NCI-H345 (cell line): ENCODE measurements at regions not wholly inside any gene's neighbourhood (a gene's known extent, or its start where the extent isn't known, plus 50 kb on each side); places are given as distances from the start of the nearest gene placed in this dataset.

Experiments
- DNase-seq: peaks from one replicate; lab custom pipeline; 2025; lab: John Stamatoyannopoulos, UW

DNA sequence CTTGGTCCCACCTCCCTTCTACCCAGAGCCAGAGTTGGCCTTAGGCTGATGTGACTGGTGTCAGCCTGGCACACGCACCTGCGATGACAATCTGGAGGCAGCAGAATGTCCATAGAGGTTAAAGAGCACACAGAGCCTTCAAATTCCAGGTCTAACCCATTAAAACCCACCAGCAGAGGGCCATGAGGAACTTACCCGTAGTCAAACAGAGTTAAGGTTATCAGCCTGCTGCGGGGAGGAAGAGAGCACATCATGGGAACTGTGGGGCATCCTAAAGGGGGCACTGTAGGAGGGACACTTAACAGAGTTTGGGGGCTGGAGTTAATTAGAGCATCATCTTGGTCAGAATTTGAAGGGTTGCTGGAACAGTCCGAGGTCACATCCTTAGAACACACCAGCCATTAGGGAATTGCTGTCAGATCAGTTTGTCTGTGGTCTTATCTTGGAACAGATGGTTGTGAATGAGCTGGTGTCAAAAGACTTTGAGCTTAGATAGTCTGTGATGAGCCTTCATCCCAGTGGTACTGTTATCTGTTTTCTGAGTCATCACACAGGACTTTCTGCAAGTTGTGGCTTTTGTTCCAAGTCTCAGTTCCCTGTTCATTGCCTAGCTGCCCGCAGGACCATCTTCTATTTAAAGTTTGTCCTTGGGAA, 248.6 kb downstream of the LOXHD1 start:
- DNase-seq: no peak

DNA sequence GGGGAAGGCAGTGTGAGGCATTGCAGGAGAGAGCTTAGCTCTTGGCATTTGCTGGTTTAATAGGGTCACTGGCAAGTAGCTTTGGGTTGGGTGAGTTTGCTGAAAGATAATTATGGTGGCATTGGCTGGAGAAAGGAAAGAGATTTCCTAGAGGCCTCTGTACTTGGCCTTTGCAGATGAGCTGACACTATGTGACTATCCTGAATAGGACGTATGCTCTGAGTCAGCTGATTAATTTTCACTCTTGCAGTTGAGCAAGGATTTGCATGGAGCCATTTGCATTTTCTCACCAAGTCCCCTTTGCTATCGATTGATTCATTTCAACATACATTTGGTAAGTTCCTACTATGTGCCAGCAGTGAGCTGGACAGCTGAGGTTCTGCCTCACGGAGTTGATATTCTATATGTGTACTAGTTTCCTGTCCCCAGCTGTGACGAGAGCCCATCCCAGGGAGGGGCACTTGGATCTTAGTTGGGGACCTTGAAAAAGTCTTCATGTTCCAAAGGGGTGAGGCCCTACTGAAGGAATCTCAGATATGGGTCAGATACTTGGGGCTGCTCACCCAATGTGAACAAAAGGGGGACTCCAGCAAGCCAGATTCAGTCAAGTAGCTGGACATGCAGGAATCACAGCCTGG, 245.7 kb downstream of the LOXHD1 start:
- no peak for DNase-seq

- DNase-seq: peak; percentile 63
These were observed 244.9 kb downstream of the LOXHD1 start for GRCh38 chr18:46411867-46412690.

- peak; percentile 72 for DNase-seq
These were observed 244.1 kb downstream of the LOXHD1 start for GRCh38 chr18:46412916-46413315.

- peak; percentile 84 for DNase-seq
These were observed 243.3 kb downstream of the LOXHD1 start for GRCh38 chr18:46413684-46414083.

DNA sequence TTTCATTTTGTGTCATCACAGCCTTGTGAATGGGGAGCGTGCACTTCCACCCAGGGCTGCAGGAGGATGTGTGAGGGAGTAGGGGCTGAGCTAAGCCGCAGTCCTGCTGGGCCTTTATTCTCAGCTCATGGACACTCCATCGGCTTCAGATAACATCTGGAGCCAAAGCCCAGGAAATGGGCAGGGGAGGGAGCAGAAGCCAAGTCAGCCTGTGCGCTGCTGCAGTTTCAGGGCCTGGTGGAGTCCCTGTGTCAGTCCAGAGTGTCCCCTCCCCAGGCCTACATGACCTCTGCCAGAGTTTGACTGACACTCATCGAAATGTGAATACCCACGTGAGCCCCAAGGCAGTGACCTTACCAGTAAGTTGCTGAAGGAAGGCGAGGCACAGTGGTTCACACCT, 242.2 kb downstream of the LOXHD1 start:
- DNase-seq: no peak

GRCh38 chr18:46415532-46416252, 241.3 kb downstream of the LOXHD1 start:
- DNase-seq: no peak

- DNase-seq: peak; percentile 45
These were observed 240.0 kb downstream of the LOXHD1 start for GRCh38 chr18:46416706-46417638.

DNA sequence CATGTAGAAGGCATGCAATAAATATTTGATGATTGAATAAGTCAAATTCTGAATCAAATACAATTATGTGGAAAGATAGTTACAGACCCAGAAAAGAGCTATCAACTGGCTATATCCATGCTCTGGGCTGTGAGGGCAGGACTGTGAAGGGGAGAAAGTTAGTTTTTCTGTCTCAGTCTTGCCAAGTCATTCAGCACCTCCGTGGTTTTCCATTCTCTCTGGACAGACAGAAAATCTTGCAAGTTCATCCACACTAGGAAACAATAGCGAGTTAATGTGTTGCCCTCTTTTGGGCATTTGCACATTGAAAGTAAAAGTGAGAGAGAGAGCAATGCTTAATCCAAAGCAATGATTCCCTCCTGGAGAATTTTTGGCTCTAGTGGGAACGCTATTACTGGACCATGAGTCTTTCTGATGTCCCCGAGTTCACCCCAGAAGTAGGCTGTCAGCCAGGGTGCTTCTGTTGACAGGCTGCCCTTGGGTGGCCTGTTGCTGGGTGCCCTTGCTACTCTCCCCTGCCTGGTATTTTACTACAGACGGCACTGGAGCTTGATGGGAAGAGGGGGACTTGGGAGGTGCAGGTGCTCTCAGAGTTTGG, 238.3 kb downstream of the LOXHD1 start:
- DNase-seq: no peak

DNA sequence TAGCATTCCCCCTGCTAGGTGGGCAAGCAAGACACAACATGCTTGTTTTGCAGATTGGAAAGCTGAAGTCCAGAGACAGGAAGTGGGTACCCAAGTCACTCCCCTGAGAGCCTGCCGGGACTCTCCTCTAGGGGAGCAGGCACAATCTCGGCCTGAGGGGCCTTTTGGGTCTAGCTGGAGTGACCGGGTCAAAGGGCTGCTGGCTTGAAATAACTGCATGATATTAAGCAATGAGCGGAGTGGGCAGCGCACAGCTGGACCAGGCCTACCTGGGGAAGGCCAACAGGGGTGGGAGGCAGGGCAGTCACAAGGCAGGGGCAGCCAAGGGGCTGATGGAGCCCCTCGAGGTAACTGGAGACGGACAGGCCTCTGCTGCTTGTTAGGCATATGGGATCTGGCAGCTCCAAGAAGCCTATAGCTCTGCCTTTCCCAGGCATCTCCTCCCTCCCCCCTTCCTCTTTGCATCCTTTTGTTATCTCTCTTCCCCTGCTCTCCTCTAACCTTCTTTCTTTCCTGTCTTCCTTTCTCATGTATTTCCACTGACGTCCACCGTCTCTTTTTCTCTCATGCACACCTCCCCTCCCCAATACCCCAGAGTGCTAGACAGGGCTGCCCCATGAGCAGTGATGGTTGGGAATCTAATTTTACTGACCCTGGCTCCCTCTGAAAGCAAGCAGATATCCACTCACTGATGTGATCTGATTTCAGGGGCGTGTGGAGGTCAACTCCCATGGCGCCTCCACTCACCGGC, 237.5 kb downstream of the LOXHD1 start:
- DNase-seq: no peak

GRCh38 chr18:46421973-46422551, 235.0 kb downstream of the LOXHD1 start:
- no peak for DNase-seq

GRCh38 chr18:46422552-46423055, 234.4 kb downstream of the LOXHD1 start:
- no peak for DNase-seq

DNA sequence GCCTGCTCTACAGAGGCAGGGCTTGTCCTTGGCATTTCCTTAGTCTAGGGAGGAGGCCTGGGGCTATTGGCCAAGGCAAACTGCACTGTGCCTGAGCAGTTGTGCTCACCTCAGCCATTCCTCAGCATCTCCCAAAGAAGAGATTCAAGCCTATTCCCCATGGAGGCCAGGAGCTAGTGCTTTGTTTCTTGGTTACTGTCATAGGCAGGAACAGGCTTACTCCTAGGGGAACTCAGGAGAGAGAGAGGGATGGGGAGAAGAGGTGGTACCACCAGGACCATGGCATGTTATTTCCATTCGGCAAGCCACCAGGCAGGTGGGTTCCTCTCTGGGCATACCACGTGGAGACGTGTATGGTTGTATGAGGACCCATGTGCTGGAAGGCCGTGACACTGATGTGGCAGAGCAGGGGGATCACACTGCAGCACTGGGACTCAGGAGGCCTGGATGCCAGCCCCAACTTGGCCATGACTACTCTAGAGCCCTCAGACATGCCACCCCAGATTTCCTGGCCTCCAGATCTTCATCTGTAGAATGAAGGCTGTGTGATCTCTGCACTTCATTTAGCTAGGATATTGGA, 233.7 kb downstream of the LOXHD1 start:
- DNase-seq: no peak

DNA sequence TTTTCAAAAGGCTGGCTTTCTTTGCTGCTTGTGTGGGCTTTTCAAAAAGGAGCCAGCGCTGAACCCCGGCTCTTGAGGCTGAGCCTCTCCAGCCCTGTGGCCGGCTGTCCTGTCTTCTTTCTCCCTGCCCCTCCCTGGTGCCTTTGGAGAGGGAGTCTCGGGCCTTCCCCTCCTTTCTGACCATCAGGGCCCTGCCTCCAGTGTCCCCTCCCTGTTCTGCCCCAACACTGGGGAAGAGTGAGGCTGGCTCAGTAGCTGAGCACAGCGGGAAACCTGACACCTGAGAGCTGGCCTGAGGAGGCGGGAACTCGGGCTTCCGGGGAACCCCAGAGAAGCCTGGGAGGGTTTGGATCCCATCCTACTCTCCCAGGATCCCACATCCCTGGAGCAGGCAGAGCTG, 232.1 kb downstream of the LOXHD1 start:
- DNase-seq: no peak

DNA sequence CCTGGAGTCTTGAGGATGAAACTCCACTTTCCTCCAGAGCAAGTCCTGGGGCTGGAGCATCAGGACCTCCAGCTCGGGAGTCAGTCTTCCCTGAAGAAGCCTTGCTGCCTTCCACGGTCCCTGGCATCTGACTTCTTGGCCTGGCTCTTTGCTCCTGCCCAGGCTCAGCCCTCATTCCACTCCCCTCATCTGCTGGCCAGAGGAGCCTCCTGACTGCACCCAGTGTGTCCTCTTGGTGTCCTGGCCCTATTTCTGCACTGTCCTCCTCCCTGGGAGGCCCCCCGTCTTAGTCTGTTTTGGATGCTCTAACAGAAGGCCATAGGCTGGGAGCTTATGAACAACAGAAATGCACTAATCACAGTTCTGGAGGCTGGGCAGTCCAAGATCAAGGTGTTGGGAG, 231.5 kb downstream of the LOXHD1 start:
- DNase-seq: no peak

- DNase-seq: no peak
These were observed 230.9 kb downstream of the LOXHD1 start for GRCh38 chr18:46426021-46426678.

GRCh38 chr18:46426679-46427047, 230.4 kb downstream of the LOXHD1 start:
- DNase-seq: no peak
